ENCODE measurements at regions not wholly inside any gene's neighbourhood (a gene's known extent, or its start where the extent isn't known, plus 50 kb on each side); places are given as distances from the start of the nearest gene placed in this dataset.

DNA sequence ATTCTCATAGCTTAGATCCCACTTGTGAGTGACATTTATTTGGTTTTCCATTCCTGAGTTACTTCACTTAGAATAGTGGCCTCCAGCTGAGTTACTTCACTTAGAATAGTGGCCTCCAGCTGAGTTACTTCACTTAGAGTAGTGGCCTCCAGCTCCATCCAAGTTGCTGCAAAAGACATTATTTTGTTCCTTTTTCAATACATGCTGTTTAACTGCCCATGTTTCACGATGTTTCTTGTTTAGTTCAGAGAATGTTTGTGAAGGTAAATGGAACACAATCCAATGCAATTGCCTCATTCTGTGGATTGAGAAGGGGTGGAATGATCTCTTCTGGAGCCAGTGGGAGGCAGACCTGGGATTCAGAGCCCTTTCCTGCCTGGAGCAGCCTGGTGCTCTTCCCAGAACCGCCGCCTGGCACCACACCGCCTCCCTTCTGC is 273.5 kb upstream of the ATP5MC3 start:
- no peak for TF ChIP-seq FOXA2 (IDR thresholded peaks at IDR 0.05)
- TF ChIP-seq, protein P1, sequence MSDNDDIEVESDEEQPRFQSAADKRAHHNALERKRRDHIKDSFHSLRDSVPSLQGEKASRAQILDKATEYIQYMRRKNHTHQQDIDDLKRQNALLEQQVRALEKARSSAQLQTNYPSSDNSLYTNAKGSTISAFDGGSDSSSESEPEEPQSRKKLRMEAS (IDR thresholded peaks at IDR 0.05): no peak
- Histone ChIP-seq H3K9me3 (ENCODE audit: control insufficient read depth in 4 of 4, low read length in 3 of 4) (no peaks in the 10 kb centered on the region), H3K27me3 (ENCODE audit: control insufficient read depth in 4 of 4, insufficient read depth in 4 of 4, low read length in 3 of 4) (no peaks in the 10 kb centered on the region), H3K9ac (ENCODE audit: low read depth in 1 of 2, low read length in 2 of 2) (no peak overlapping the region), H3K27ac (ENCODE audit: low read depth in 1 of 2, low read length in 2 of 2) (no peak overlapping the region), H3K4me1 (ENCODE audit: control insufficient read depth in 4 of 4, insufficient read depth in 4 of 4, low read length in 3 of 4) (no peaks in the 10 kb centered on the region), H3K36me3 (ENCODE audit: control insufficient read depth in 4 of 4, insufficient read depth in 3 of 4, low read depth in 1 of 4, low read length in 3 of 4) (no peaks in the 10 kb centered on the region), H3K4me3 (ENCODE audit: low read depth in 1 of 3, low read length in 3 of 3) (no peak overlapping the region)
- DNase-seq (ENCODE audit: low spot score): no peak
- 88% methylated on average over 4 of the region's 4 CpGs for WGBS

- Histone ChIP-seq H3K4me3 (ENCODE audit: low read depth in 1 of 3, low read length in 3 of 3) (no peak overlapping the region), H3K4me1 (ENCODE audit: control insufficient read depth in 4 of 4, insufficient read depth in 4 of 4, low read length in 3 of 4) (no peaks in the 10 kb centered on the region), H3K36me3 (ENCODE audit: control insufficient read depth in 4 of 4, insufficient read depth in 3 of 4, low read depth in 1 of 4, low read length in 3 of 4) (no peaks in the 10 kb centered on the region), H3K9me3 (ENCODE audit: control insufficient read depth in 4 of 4, low read length in 3 of 4) (no peaks in the 10 kb centered on the region), H3K27ac (ENCODE audit: low read depth in 1 of 2, low read length in 2 of 2) (no peak overlapping the region), H3K27me3 (ENCODE audit: control insufficient read depth in 4 of 4, insufficient read depth in 4 of 4, low read length in 3 of 4) (no peaks in the 10 kb centered on the region), H3K9ac (ENCODE audit: low read depth in 1 of 2, low read length in 2 of 2) (no peak overlapping the region)
- TF ChIP-seq, protein P2, sequence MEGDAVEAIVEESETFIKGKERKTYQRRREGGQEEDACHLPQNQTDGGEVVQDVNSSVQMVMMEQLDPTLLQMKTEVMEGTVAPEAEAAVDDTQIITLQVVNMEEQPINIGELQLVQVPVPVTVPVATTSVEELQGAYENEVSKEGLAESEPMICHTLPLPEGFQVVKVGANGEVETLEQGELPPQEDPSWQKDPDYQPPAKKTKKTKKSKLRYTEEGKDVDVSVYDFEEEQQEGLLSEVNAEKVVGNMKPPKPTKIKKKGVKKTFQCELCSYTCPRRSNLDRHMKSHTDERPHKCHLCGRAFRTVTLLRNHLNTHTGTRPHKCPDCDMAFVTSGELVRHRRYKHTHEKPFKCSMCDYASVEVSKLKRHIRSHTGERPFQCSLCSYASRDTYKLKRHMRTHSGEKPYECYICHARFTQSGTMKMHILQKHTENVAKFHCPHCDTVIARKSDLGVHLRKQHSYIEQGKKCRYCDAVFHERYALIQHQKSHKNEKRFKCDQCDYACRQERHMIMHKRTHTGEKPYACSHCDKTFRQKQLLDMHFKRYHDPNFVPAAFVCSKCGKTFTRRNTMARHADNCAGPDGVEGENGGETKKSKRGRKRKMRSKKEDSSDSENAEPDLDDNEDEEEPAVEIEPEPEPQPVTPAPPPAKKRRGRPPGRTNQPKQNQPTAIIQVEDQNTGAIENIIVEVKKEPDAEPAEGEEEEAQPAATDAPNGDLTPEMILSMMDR (IDR thresholded peaks at IDR 0.05; ENCODE audit: low read depth, low read length, missing input control): no peak
- TF ChIP-seq YY1 (IDR thresholded peaks at IDR 0.05): no peak
- no peak for TF ChIP-seq RXRA (IDR thresholded peaks at IDR 0.05)
- TF ChIP-seq JUND (IDR thresholded peaks at IDR 0.05): no peak
- no peak for TF ChIP-seq ZBTB33 (IDR thresholded peaks at IDR 0.05)
- TF ChIP-seq EGR1 (IDR thresholded peaks at IDR 0.05; ENCODE audit: low read depth in 2 of 2): no peak
- TF ChIP-seq, protein P1 (IDR thresholded peaks at IDR 0.05): no peak
- TF ChIP-seq FOXA2 (IDR thresholded peaks at IDR 0.05): no peak
- TF ChIP-seq NR2F2 (IDR thresholded peaks at IDR 0.05): no peak
- no peak for TF ChIP-seq GABPA (IDR thresholded peaks at IDR 0.05 in 1 of 2, conservative IDR thresholded peaks at IDR 0.05 in 1 of 2)
- TF ChIP-seq SP1 (IDR thresholded peaks at IDR 0.05): no peak
- TF ChIP-seq RAD21 (IDR thresholded peaks at IDR 0.05): no peak
- no peak for TF ChIP-seq HNF4A (conservative IDR thresholded peaks at IDR 0.05)
- TF ChIP-seq, protein P3, sequence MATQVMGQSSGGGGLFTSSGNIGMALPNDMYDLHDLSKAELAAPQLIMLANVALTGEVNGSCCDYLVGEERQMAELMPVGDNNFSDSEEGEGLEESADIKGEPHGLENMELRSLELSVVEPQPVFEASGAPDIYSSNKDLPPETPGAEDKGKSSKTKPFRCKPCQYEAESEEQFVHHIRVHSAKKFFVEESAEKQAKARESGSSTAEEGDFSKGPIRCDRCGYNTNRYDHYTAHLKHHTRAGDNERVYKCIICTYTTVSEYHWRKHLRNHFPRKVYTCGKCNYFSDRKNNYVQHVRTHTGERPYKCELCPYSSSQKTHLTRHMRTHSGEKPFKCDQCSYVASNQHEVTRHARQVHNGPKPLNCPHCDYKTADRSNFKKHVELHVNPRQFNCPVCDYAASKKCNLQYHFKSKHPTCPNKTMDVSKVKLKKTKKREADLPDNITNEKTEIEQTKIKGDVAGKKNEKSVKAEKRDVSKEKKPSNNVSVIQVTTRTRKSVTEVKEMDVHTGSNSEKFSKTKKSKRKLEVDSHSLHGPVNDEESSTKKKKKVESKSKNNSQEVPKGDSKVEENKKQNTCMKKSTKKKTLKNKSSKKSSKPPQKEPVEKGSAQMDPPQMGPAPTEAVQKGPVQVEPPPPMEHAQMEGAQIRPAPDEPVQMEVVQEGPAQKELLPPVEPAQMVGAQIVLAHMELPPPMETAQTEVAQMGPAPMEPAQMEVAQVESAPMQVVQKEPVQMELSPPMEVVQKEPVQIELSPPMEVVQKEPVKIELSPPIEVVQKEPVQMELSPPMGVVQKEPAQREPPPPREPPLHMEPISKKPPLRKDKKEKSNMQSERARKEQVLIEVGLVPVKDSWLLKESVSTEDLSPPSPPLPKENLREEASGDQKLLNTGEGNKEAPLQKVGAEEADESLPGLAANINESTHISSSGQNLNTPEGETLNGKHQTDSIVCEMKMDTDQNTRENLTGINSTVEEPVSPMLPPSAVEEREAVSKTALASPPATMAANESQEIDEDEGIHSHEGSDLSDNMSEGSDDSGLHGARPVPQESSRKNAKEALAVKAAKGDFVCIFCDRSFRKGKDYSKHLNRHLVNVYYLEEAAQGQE (IDR thresholded peaks at IDR 0.05): no peak
- DNase-seq (ENCODE audit: low spot score): no peak
- 88% methylated on average over 2 of the region's 2 CpGs for WGBS
Measured at GRCh38 chr2:175450029-175450760, 268.7 kb upstream of the ATP5MC3 start.
